IMR-90 (cell line): ENCODE measurements at regions not wholly inside any gene's neighbourhood (a gene's known extent, or its start where the extent isn't known, plus 50 kb on each side); places are given as distances from the start of the nearest gene placed in this dataset.

Source experiments
- ATAC-seq: fragments of 200-7000 bp; cut with Tn5 transposase; 2 replicates; pipeline ENCODE4 v1.9.1; 2020; ENCODE audit warnings: low read depth, mild to moderate bottlenecking, moderate library complexity
- BruUV-seq: library from RNA; stranded (reverse); fragments of 400-500 nt; replicated peaks from 2 replicates; lab custom pipeline; 2021; lab: Mats Ljungman, UMichigan
- CTCF ChIA-PET: fragments of 300-600 bp; formaldehyde crosslinking; extraction: SDS; loops from one replicate; lab custom pipeline; 2021; ENCODE audit warnings: antibody characterized with exemption; lab: Yijun Ruan, JAX
- POLR2A ChIA-PET: fragments of 300-600 bp; sonication (Branson Sonifier 250); formaldehyde crosslinking; loops from one replicate; lab custom pipeline; 2022; ENCODE audit warnings: antibody characterized with exemption; ENCODE audit not compliant: unreplicated experiment; lab: Charles Lee
- DNase-seq: peaks from one replicate; pipeline ENCODE4 v3.0.0; 2013
- H2AFZ ChIP-seq: replicated peaks from 2 replicates; pipeline ENCODE3; 2013; ENCODE audit warnings: low read length, mild to moderate bottlenecking; ENCODE audit not compliant: poor library complexity
- H2AK5ac ChIP-seq: 2 replicates; pipeline ENCODE4 v1.6.1; 2013; ENCODE audit warnings: low read depth, low read length, inconsistent platforms
- H2AK9ac ChIP-seq: replicated peaks from 2 replicates; pipeline ENCODE3; 2013; ENCODE audit warnings: mild to moderate bottlenecking, low read depth, low read length, moderate library complexity; ENCODE audit not compliant: poor library complexity
- H2BK120ac ChIP-seq: 2 replicates; pipeline ENCODE4 v1.6.1; 2013; ENCODE audit warnings: low read depth, low read length, inconsistent platforms
- H2BK15ac ChIP-seq: 3 replicates; pipeline ENCODE4 v1.6.1; 2013; ENCODE audit warnings: low read depth, low read length, inconsistent platforms
- H2BK20ac ChIP-seq: 2 replicates; pipeline ENCODE4 v1.6.1; 2013; ENCODE audit warnings: low read depth, mild to moderate bottlenecking, inconsistent platforms, low read length, moderate library complexity
- H2BK5ac ChIP-seq: 2 replicates; pipeline ENCODE4 v1.6.1; 2013; ENCODE audit warnings: mild to moderate bottlenecking, low read depth, low read length, inconsistent platforms; ENCODE audit not compliant: poor library complexity, severe bottlenecking
- H3K14ac ChIP-seq: replicated peaks from 2 replicates; pipeline ENCODE4 v1.6.1; 2013; ENCODE audit warnings: low read depth, low read length, inconsistent platforms
- H3K18ac ChIP-seq: 2 replicates; pipeline ENCODE4 v1.6.1; 2013; ENCODE audit warnings: low read depth, low read length, control low read depth
- H3K23ac ChIP-seq: 2 replicates; pipeline ENCODE4 v1.6.1; 2013; ENCODE audit warnings: low read depth, low read length, inconsistent platforms
- H3K27ac ChIP-seq: 2 replicates; pipeline ENCODE4 v1.5.1; 2013; ENCODE audit warnings: mild to moderate bottlenecking, control low read depth, low read length; ENCODE audit not compliant: insufficient read depth
- H3K27me3 ChIP-seq: 2 replicates; pipeline ENCODE4 v1.6.1; 2013; ENCODE audit warnings: low read length; ENCODE audit not compliant: control insufficient read depth, insufficient read depth
- H3K36me3 ChIP-seq: 2 replicates; pipeline ENCODE4 v1.6.1; 2013; ENCODE audit warnings: low read length, mixed read lengths; ENCODE audit not compliant: control insufficient read depth, insufficient read depth
- H3K4ac ChIP-seq: 2 replicates; pipeline ENCODE4 v1.6.1; 2013; ENCODE audit warnings: low read depth, low read length, inconsistent platforms
- H3K4me1 ChIP-seq: 2 replicates; pipeline ENCODE4 v1.6.1; 2013; ENCODE audit warnings: low read length, mixed read lengths; ENCODE audit not compliant: control insufficient read depth, insufficient read depth
- H3K4me2 ChIP-seq: 2 replicates; pipeline ENCODE4 v1.6.1; 2013; ENCODE audit warnings: low read depth, mild to moderate bottlenecking, control low read depth, low read length, moderate library complexity
- H3K4me3 ChIP-seq: 2 replicates; pipeline ENCODE4 v1.5.1; 2013; ENCODE audit warnings: low read depth, mild to moderate bottlenecking, control low read depth, low read length, moderate library complexity; ENCODE audit not compliant: insufficient read depth
- H3K56ac ChIP-seq: 2 replicates; pipeline ENCODE4 v1.6.1; 2013; ENCODE audit warnings: low read length, inconsistent platforms; ENCODE audit not compliant: insufficient read depth; ENCODE audit errors: extremely low read depth
- H3K79me1 ChIP-seq, 2 experiments: 2 replicates each; pipeline ENCODE4 v1.6.1; 2013; ENCODE audit warnings: low read length in 2 of 2, inconsistent platforms in 1 of 2, low read depth in 1 of 2
- H3K9ac ChIP-seq: 2 replicates; pipeline ENCODE4 v1.6.1; 2013; ENCODE audit warnings: low read depth, low read length, control low read depth
- H3K9me1 ChIP-seq: 2 replicates; pipeline ENCODE4 v1.6.1; 2013; ENCODE audit warnings: low read length, inconsistent platforms; ENCODE audit not compliant: insufficient read depth
- H3K9me3 ChIP-seq: 2 replicates; pipeline ENCODE4 v1.6.1; 2013; ENCODE audit warnings: low read length; ENCODE audit not compliant: control insufficient read depth, insufficient read depth
- H4K20me1 ChIP-seq: 2 replicates; pipeline ENCODE4 v1.6.1; 2013; ENCODE audit warnings: low read length, inconsistent platforms; ENCODE audit not compliant: insufficient read depth
- H4K5ac ChIP-seq: 2 replicates; pipeline ENCODE4 v1.6.1; 2013; ENCODE audit warnings: mild to moderate bottlenecking, low read depth, low read length, control low read depth
- H4K8ac ChIP-seq, 2 experiments: 2 replicates each; pipeline ENCODE4 v1.6.1; 2013; ENCODE audit warnings: low read depth in 2 of 2, low read length in 2 of 2, control low read depth in 1 of 2, inconsistent platforms in 1 of 2
- H4K91ac ChIP-seq: 2 replicates; pipeline ENCODE4 v1.6.1; 2013; ENCODE audit warnings: low read depth, low read length, inconsistent platforms; ENCODE audit not compliant: insufficient read depth
- BHLHE40 ChIP-seq: fragments of 150-350 bp; IDR thresholded peaks from 2 replicates; pipeline ENCODE4 v1.6.1; 2016; ENCODE audit warnings: mild to moderate bottlenecking, low read depth, low read length
- CHD1 ChIP-seq: IDR thresholded peaks from 2 replicates; pipeline ENCODE4 v1.6.1; 2012; ENCODE audit warnings: low read depth, low read length, improper control_type of control experiment
- FOS ChIP-seq: fragments of 150-350 bp; IDR thresholded peaks from 2 replicates; pipeline ENCODE4 v1.6.1; 2016; ENCODE audit warnings: low read depth, low read length
- MAZ ChIP-seq: IDR thresholded peaks from 2 replicates; pipeline ENCODE4 v1.6.1; 2012; ENCODE audit warnings: low read depth, mild to moderate bottlenecking, low read length, improper control_type of control experiment, moderate library complexity, borderline replicate concordance
- POLR2A ChIP-seq: IDR thresholded peaks from 2 replicates; pipeline ENCODE4 v1.6.1; 2012; ENCODE audit warnings: mild to moderate bottlenecking, low read depth, low read length
- RAD21 ChIP-seq: IDR thresholded peaks from 2 replicates; pipeline ENCODE4 v1.6.1; 2012; ENCODE audit warnings: low read length, improper control_type of control experiment
- RFX5 ChIP-seq: IDR thresholded peaks from 2 replicates; pipeline ENCODE4 v1.8.0; 2012; ENCODE audit warnings: low read depth, mild to moderate bottlenecking, low read length, moderate library complexity
- WGBS, 2 experiments: methylation state at CpG; one replicate each; pipeline versions ENCODE4 v1.1.5 to v1.1.7; 2013; ENCODE audit warnings: missing lambda C conversion rate in 2 of 2; ENCODE audit not compliant: insufficient read length in 1 of 2; ENCODE audit errors: extremely low coverage in 2 of 2; 5-methylcytosine and 5-hydroxymethylcytosine counted together
- dilution Hi-C: fragments of 300-500 bp; cut with HindIII; formaldehyde crosslinking; loops from one replicate; pipeline ENCODE4 v1.14.3; 2018; ENCODE audit warnings: low sequenced_read_pairs; ENCODE audit not compliant: unreplicated experiment
- in situ Hi-C: fragments of 300-500 bp; cut with MboI; formaldehyde crosslinking; loops from 3 replicates; pipeline ENCODE4 v1.14.3; 2019; ENCODE audit warnings: low sequenced_read_pairs, inconsistent platforms, mixed read lengths
- intact Hi-C: fragments of 100-400 bp; cut with micrococcal nuclease; formaldehyde crosslinking; loops from 2 replicates; pipeline ENCODE4 v1.10.0; 2022
- TF ChIP-seq, protein P1 (sequence below): conservative IDR thresholded peaks from 2 replicates; pipeline ENCODE4 v1.5.1; 2012; ENCODE audit warnings: mild to moderate bottlenecking, low read depth, low read length, improper control_type of control experiment
- TF ChIP-seq, protein P2 (sequence below): fragments of 150-350 bp; IDR thresholded peaks from 2 replicates; pipeline ENCODE4 v1.6.1; 2016; ENCODE audit warnings: low read depth, mild to moderate bottlenecking, low read length, moderate library complexity, borderline replicate concordance

DNA sequence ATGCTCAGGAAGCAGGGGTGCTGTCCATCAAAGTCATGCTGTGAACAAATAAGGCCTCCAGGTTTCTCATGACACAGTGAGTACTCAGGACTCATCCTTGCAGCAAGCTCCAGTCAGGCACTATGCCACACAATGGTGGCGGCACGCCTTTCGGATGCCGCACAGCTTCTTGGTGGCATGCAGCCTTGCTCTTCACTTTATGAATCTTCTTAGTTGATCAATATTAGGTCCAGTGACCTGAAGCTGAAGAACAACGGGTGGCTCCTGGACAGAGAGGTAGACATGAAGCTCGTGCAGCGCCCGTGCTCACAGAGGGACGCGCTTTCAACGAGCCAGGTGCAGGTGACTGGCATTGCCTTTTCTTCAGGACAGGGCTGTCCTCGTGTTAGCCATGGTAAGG lies 653.0 kb upstream of the MGMT start:
- Histone ChIP-seq H3K4ac (no peak overlapping the region), H3K79me1 (no peaks in the 10 kb centered on the region), H3K4me2 (no peak overlapping the region), H3K56ac (no peak overlapping the region), H3K18ac (no peak overlapping the region), H2BK5ac (no peak overlapping the region), H3K27ac (no peak overlapping the region), H3K9me1 (no peaks in the 10 kb centered on the region), H2BK15ac (no peak overlapping the region), H3K27me3 (no peaks in the 10 kb centered on the region), H2BK20ac (no peak overlapping the region), H3K23ac (no peak overlapping the region), H3K9me3 (peaks cover 22% of the 10 kb centered on the region), H2AK9ac (no peak overlapping the region), H4K5ac (no peak overlapping the region), H4K20me1 (no peaks in the 10 kb centered on the region), H3K4me1 (no peaks in the 10 kb centered on the region), H2AK5ac (no peak overlapping the region), H3K36me3 (no peaks in the 10 kb centered on the region), H4K91ac (no peak overlapping the region), H2AFZ (no peak overlapping the region), H4K8ac (no peak overlapping the region), H3K14ac (no peak overlapping the region), H3K4me3 (no peak overlapping the region), H3K9ac (no peak overlapping the region), H2BK120ac (no peak overlapping the region)
- in situ Hi-C loops (no loop called here), dilution Hi-C loops (no loop called here), intact Hi-C loops (no loop called here)
- DNase-seq = no peak
- 81% methylated on average over 7 of the region's 12 CpGs; no CpG with 5 or more reads in 1 of the 2 experiments for WGBS, 2 experiments
- BruUV-seq = no TSS peak
- POLR2A ChIA-PET = no interaction called here
- no peak for TF ChIP-seq BHLHE40
- TF ChIP-seq RFX5 = no peak
- no peak for TF ChIP-seq CHD1
- TF ChIP-seq, protein P1, sequence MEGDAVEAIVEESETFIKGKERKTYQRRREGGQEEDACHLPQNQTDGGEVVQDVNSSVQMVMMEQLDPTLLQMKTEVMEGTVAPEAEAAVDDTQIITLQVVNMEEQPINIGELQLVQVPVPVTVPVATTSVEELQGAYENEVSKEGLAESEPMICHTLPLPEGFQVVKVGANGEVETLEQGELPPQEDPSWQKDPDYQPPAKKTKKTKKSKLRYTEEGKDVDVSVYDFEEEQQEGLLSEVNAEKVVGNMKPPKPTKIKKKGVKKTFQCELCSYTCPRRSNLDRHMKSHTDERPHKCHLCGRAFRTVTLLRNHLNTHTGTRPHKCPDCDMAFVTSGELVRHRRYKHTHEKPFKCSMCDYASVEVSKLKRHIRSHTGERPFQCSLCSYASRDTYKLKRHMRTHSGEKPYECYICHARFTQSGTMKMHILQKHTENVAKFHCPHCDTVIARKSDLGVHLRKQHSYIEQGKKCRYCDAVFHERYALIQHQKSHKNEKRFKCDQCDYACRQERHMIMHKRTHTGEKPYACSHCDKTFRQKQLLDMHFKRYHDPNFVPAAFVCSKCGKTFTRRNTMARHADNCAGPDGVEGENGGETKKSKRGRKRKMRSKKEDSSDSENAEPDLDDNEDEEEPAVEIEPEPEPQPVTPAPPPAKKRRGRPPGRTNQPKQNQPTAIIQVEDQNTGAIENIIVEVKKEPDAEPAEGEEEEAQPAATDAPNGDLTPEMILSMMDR = no peak
- no peak for TF ChIP-seq FOS
- TF ChIP-seq RAD21 = no peak
- no peak for TF ChIP-seq MAZ
- TF ChIP-seq, protein P2, sequence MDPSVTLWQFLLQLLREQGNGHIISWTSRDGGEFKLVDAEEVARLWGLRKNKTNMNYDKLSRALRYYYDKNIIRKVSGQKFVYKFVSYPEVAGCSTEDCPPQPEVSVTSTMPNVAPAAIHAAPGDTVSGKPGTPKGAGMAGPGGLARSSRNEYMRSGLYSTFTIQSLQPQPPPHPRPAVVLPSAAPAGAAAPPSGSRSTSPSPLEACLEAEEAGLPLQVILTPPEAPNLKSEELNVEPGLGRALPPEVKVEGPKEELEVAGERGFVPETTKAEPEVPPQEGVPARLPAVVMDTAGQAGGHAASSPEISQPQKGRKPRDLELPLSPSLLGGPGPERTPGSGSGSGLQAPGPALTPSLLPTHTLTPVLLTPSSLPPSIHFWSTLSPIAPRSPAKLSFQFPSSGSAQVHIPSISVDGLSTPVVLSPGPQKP = no peak
- TF ChIP-seq POLR2A = no peak
- no peak for ATAC-seq
- CTCF ChIA-PET = no interaction called here
